Heart right ventricle (tissue), 16 donors: ENCODE measurements at regions not wholly inside any gene's neighbourhood (a gene's known extent, or its start where the extent isn't known, plus 50 kb on each side); places are given as distances from the start of the nearest gene placed in this dataset.
A peak's percentile ranks its signal among the peaks of the same experiment; 100 is the strongest.

Experiments used
- ATAC-seq, 8 donors: fragments of 200-7000 bp; cut with Tn5 transposase; one replicate each; pipeline ENCODE4 v1.9.1; 2020; ENCODE audit warnings: mild to moderate bottlenecking in 8 of 8, moderate library complexity in 8 of 8, moderate number of reproducible peaks in 1 of 8
- DNase-seq, 2 donors: peaks; one replicate each; pipeline ENCODE4 v3.0.0-alpha.2; 2020
- H3K27ac ChIP-seq, 10 donors: fragments of 200-600 bp; sonication (generic) in 2 of 10; one replicate each; pipeline versions ENCODE4 v1.5.0 to v1.8.0; 2020 to 2022; ENCODE audit warnings: mild to moderate bottlenecking in 3 of 10
- H3K27me3 ChIP-seq, 7 donors: fragments of 200-600 bp; one replicate each; pipeline ENCODE4 v1.8.0; 2021 to 2022; ENCODE audit warnings: mild to moderate bottlenecking in 2 of 7
- H3K36me3 ChIP-seq, 9 donors: fragments of 200-600 bp; sonication (generic) in 1 of 9; one replicate each; pipeline versions ENCODE4 v1.5.0 to v1.8.0; 2020 to 2022; ENCODE audit warnings: mild to moderate bottlenecking in 2 of 9
- H3K4me1 ChIP-seq, 9 donors: fragments of 200-600 bp; sonication (generic) in 1 of 9; one replicate each; pipeline versions ENCODE4 v1.5.0 to v1.8.0; 2020 to 2022; ENCODE audit warnings: mild to moderate bottlenecking in 4 of 9
- H3K4me3 ChIP-seq, 10 donors: fragments of 200-600 bp; sonication (generic) in 2 of 10; one replicate each; pipeline versions ENCODE4 v1.5.0 to v1.8.0; 2020 to 2022; ENCODE audit warnings: mild to moderate bottlenecking in 7 of 10, moderate library complexity in 2 of 10
- H3K9me3 ChIP-seq, 11 donors: fragments of 200-600 bp in 10 of 11; sonication (generic) in 2 of 11; one replicate each; pipeline versions ENCODE4 v1.5.0 to v1.8.0; 2013 to 2022; ENCODE audit warnings: mild to moderate bottlenecking in 2 of 11, control low read depth in 1 of 11, moderate library complexity in 1 of 11
- WGBS, 2 donors: extraction: QIAGEN DNeasy Blood & Tissue Kit; methylation state at CpG; one replicate each; pipeline ENCODE4 v1.1.7; 2013; ENCODE audit warnings: inconsistent platforms in 1 of 2; 5-methylcytosine and 5-hydroxymethylcytosine counted together
- intact Hi-C, 10 donors: fragments of 100-400 bp; cut with DNase I; formaldehyde crosslinking; loops; one replicate each; pipeline versions ENCODE4 v1.11.1 to v1.14.2; 2022
- TF ChIP-seq, protein P1 (sequence below), 9 donors: fragments of 200-600 bp; sonication (generic) in 2 of 9; IDR thresholded peaks; one replicate each; pipeline versions ENCODE4 v1.5.0 to v1.8.0; 2021 to 2022; ENCODE audit warnings: antibody characterized with exemption in 9 of 9, mild to moderate bottlenecking in 5 of 9, moderate library complexity in 1 of 9
- donor health status: Arrhythmogenic right ventricular cardiomyopathy.
- donor health status: ischemic (EF 13 %, LVEDD 7.1; RV severe dilation, severe dysfunction).
- donor health status: healthy with polysubstance abuse.
- donor health status: DM: no; HTN: yes; CAD: no.
- donor health status: DM: no; HTN: no; CAD: no.
- donor health status: ischemic (EF 25% LVEDD 6.9; RV normal size, moderate dysfunction).
- donor health status: ischemic (EF 25% LVEDD 5.7; RV mildly dilated, moderate dysfunction).
- donor health status: healthy.
- donor health status: DM: yes; HTN: yes; CAD: no.
- donor health status: Ischemic cardiomyopathy.
- donor health status: ischemic (EF 35%, LVEDD 5.7; RV mildly dilated, moderate dysfunction).
- donor health status: nonischemic (EF 11% LVEDD 7.7; RV severe dilation, severe dysfunction).
- donor health status: DM: yes; HTN: yes; CAD: no.
- donor health status: PGD.
- donor health status: ischemic (EF 29% LVEDD 5.4; RV normal size, mild dysfunction).
- donor health status: nonischemic (EF 23%, LVEDD 6.1; RV moderate dilation, normal function).

DNA sequence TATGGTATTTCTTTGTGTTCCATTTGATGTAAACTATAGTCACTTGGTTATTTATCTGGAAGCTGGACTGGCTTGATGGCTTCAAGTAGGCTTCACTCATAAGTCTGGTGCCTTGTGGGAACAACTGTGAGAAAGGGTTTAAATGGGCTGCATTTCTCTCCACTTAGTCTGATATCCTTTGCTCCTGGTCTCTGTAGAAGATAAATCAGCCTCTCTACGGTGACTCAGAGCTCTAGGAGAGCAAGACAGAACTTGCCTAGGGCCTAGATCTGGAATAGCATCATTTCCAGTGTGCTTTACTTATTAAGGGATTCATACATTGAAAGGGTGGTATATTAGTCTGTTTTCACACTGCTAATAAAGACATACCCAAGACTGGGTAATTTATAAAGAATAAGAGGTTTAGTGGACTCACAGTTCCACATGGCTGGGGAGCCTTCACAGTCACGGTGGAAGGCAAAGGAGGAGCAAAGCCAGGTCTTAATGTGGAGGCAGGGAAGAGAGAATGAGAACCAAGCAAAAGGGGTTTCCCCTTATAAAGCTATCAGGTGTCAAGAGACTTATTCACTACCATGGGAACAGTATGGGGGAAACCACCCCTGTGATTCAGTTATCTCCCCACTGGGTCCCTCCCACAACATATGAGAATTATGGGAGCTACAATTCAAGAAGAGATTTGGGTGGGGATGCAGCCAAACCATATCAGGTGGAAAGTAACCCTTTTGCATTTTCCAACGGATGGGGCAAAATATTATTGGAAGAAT, 1746.4 kb upstream of the PCDH7 start:
- WGBS, 2 donors: 40 to 58% methylated on average over 3 of the region's 3 CpGs
- Histone ChIP-seq H3K4me1 (no peaks in the 10 kb centered on the region), H3K9me3 (no peaks in the 10 kb centered on the region), H3K27me3 (no peaks in the 10 kb centered on the region), H3K27ac (no peak overlapping the region), H3K36me3 (no peaks in the 10 kb centered on the region), H3K4me3 (no peak overlapping the region)
- DNase-seq (no peak), ATAC-seq (no peak)
- intact Hi-C loops: no loop called here
- TF ChIP-seq, protein P1, sequence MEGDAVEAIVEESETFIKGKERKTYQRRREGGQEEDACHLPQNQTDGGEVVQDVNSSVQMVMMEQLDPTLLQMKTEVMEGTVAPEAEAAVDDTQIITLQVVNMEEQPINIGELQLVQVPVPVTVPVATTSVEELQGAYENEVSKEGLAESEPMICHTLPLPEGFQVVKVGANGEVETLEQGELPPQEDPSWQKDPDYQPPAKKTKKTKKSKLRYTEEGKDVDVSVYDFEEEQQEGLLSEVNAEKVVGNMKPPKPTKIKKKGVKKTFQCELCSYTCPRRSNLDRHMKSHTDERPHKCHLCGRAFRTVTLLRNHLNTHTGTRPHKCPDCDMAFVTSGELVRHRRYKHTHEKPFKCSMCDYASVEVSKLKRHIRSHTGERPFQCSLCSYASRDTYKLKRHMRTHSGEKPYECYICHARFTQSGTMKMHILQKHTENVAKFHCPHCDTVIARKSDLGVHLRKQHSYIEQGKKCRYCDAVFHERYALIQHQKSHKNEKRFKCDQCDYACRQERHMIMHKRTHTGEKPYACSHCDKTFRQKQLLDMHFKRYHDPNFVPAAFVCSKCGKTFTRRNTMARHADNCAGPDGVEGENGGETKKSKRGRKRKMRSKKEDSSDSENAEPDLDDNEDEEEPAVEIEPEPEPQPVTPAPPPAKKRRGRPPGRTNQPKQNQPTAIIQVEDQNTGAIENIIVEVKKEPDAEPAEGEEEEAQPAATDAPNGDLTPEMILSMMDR (IDR thresholded peaks at IDR 0.05): no peak

DNA sequence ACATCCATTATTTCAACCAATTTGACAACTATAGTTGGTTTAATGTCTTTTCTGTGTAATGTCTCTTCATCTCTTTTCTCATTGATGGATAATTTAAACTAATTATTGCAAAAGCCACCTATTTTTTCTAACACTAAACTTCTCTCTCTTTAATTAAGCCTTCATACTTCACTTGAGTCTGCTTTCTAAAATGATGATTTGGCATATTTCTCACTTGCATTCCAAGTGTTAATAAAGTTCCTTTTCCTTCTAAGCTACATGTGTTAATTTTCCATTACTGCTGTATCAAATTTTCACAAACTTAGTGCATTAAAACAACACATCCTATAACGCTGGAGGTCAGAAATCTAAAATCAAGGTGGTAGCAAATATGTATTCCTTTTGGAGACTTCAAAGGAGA, 1743.8 kb upstream of the PCDH7 start:
- Histone ChIP-seq H3K4me1 (no peaks in the 10 kb centered on the region), H3K27ac (no peak overlapping the region), H3K9me3 (no peaks in the 10 kb centered on the region), H3K36me3 (no peaks in the 10 kb centered on the region), H3K27me3 (no peaks in the 10 kb centered on the region), H3K4me3 (no peak overlapping the region)
- ATAC-seq (no peak), DNase-seq (no peak)
- 79 to 86% methylated on average over 1 of the region's 1 CpG for WGBS, 2 donors
- TF ChIP-seq, protein P1 (IDR thresholded peaks at IDR 0.05): no peak
- intact Hi-C loops: no loop called here

DNA sequence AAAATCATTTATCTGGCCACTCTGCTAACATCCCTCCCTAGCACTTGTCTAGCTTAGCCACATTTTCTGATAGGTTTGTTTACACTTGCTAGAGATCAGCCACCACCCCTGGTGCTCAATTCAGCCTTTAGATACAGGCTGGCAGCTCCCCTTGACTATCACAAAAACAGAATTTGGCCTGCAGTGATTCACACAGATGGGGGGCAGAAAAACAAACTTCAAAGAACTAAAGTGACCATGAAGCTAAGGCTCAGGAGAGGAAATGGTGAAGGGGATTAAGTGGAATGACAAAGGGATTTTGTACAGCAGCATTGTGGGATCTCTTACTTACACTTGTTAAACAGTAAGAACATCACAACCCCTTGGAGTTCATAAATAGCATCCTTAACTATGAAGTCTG, 1718.0 kb upstream of the PCDH7 start:
- Histone ChIP-seq H3K27me3 (no peaks in the 10 kb centered on the region), H3K4me1 (peaks cover 0 to 9% (median 0%) of the 10 kb centered on the region in 9 donors), H3K9me3 (peaks cover 0 to 15% (median 7%) of the 10 kb centered on the region in 11 donors), H3K4me3 (no peak overlapping the region), H3K27ac (no peak overlapping the region), H3K36me3 (no peaks in the 10 kb centered on the region)
- ATAC-seq: no peak
- DNase-seq: no peak
- TF ChIP-seq, protein P1 (IDR thresholded peaks at IDR 0.05): no peak
- intact Hi-C loops: no loop called here

DNA sequence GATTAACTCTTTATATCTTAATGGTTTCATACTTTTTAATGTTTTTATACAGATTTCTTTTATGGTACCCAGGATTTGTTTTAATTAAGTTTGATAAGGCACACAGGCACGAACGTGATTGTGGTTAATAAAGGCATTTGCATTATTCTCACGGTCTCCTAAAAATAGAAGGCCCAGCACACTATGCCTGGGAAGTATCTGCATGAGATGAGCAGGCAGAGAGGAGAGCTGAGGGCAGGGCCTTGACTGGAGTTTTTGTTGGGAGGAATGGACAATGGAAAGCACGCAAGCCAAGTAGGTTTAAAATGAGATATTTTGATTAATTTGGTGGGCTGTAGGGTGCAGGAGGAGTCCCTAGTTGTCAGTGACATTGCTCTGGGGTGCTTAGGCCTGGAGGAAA, 1714.3 kb upstream of the PCDH7 start:
- DNase-seq: no peak
- no peaks in the 10 kb centered on the region for H3K36me3 ChIP-seq
- peaks cover 0 to 9% (median 0%) of the 10 kb centered on the region in 9 donors for H3K4me1 ChIP-seq
- TF ChIP-seq, protein P1 (IDR thresholded peaks at IDR 0.05): no peak
- WGBS, 2 donors: 50 to 67% methylated on average over 4 of the region's 4 CpGs
- intact Hi-C loops: no loop called here
- no peak overlapping the region for H3K4me3 ChIP-seq
- ATAC-seq: peak in 1 of 8 donors; percentile 51
- H3K27me3 ChIP-seq: no peaks in the 10 kb centered on the region
- no peak overlapping the region for H3K27ac ChIP-seq
- peaks cover 0 to 2% (median 0%) of the 10 kb centered on the region in 11 donors for H3K9me3 ChIP-seq
